ENCODE measurements at regions not wholly inside any gene's neighbourhood (a gene's known extent, or its start where the extent isn't known, plus 50 kb on each side); places are given as distances from the start of the nearest gene placed in this dataset.

- Mint-ChIP-seq H3K27ac (no peak overlapping the region), H3K4me1 (no peaks in the 10 kb centered on the region), H3K27me3 (ENCODE audit: low read depth in 3 of 3) (peaks cover 3 to 8% (median 4%) of the 10 kb centered on the region in 3 donors), H3K36me3 (no peaks in the 10 kb centered on the region), H3K4me3 (no peak overlapping the region), H3K9me3 (peaks cover 0 to 5% (median 0%) of the 10 kb centered on the region in 7 donors)
- H3K9ac ChIP-seq (ENCODE audit: insufficient read depth, low read length, poor library complexity, severe bottlenecking) = no peak overlapping the region
- H3K27ac ChIP-seq (ENCODE audit: low read depth in 1 of 2, low read length in 2 of 2) = no peak overlapping the region
- H3K4me2 ChIP-seq (replicated peaks; ENCODE audit: extremely low read depth, low read length, poor library complexity, severe bottlenecking) = no peak overlapping the region
- no peaks in the 10 kb centered on the region for H3K9me3 ChIP-seq (replicated peaks in 1 of 2; ENCODE audit: control insufficient read depth in 1 of 2, insufficient read depth in 1 of 2, low read length in 2 of 2)
- no peaks in the 10 kb centered on the region for H3K79me2 ChIP-seq (ENCODE audit: insufficient read depth, low read length)
- H3K4me3 ChIP-seq (replicated peaks in 1 of 3; ENCODE audit: low read depth in 2 of 3, low read length in 3 of 3) = no peak overlapping the region
- DNase-seq = no peak
- no CpG with 5 or more reads among the region's 4 CpGs for WGBS (ENCODE audit: insufficient coverage)
- H3K27me3 ChIP-seq (ENCODE audit: control insufficient read depth in 2 of 2, insufficient read depth in 2 of 2, low read length in 2 of 2) = no peaks in the 10 kb centered on the region
- TF ChIP-seq CTCF (IDR thresholded peaks at IDR 0.05) = no peak
- no peaks in the 10 kb centered on the region for H3K36me3 ChIP-seq (replicated peaks in 1 of 2; ENCODE audit: control insufficient read depth in 1 of 2, insufficient read depth in 2 of 2, low read length in 2 of 2)
- no peaks in the 10 kb centered on the region for H3K4me1 ChIP-seq (ENCODE audit: control insufficient read depth in 1 of 2, insufficient read depth in 2 of 2, low read length in 2 of 2)
- no peaks in the 10 kb centered on the region for H4K20me1 ChIP-seq (ENCODE audit: insufficient read depth, low read length)
- no peak overlapping the region for H2AFZ ChIP-seq (ENCODE audit: insufficient read depth, low read depth, low read length, poor library complexity, severe bottlenecking)
- intact Hi-C loops (cut with micrococcal nuclease) = no loop called here
These were observed 156.9 kb downstream of the KCTD15 start for GRCh38 chr19:33953592-33953991.

- no peak overlapping the region for H3K9ac ChIP-seq (ENCODE audit: insufficient read depth, low read length, poor library complexity, severe bottlenecking)
- no peaks in the 10 kb centered on the region for H3K9me3 ChIP-seq (replicated peaks in 1 of 2; ENCODE audit: control insufficient read depth in 1 of 2, insufficient read depth in 1 of 2, low read length in 2 of 2)
- no peak for DNase-seq
- H3K4me2 ChIP-seq (replicated peaks; ENCODE audit: extremely low read depth, low read length, poor library complexity, severe bottlenecking) = no peak overlapping the region
- Mint-ChIP-seq H3K4me3 (no peak overlapping the region), H3K27ac (no peak overlapping the region), H3K27me3 (ENCODE audit: low read depth in 3 of 3) (peaks cover 4 to 8% (median 5%) of the 10 kb centered on the region in 3 donors), H3K4me1 (no peaks in the 10 kb centered on the region), H3K36me3 (no peaks in the 10 kb centered on the region), H3K9me3 (peaks cover 0 to 4% (median 0%) of the 10 kb centered on the region in 7 donors)
- no peaks in the 10 kb centered on the region for H3K4me1 ChIP-seq (ENCODE audit: control insufficient read depth in 1 of 2, insufficient read depth in 2 of 2, low read length in 2 of 2)
- H3K4me3 ChIP-seq (replicated peaks in 1 of 3; ENCODE audit: low read depth in 2 of 3, low read length in 3 of 3) = no peak overlapping the region
- no peak overlapping the region for H3K27ac ChIP-seq (ENCODE audit: low read depth in 1 of 2, low read length in 2 of 2)
- H3K79me2 ChIP-seq (ENCODE audit: insufficient read depth, low read length) = no peaks in the 10 kb centered on the region
- no peaks in the 10 kb centered on the region for H4K20me1 ChIP-seq (ENCODE audit: insufficient read depth, low read length)
- no CpG with 5 or more reads among the region's 2 CpGs for WGBS (ENCODE audit: insufficient coverage)
- intact Hi-C loops (cut with micrococcal nuclease) = no loop called here
- TF ChIP-seq CTCF (IDR thresholded peaks at IDR 0.05) = no peak
- H3K27me3 ChIP-seq (ENCODE audit: control insufficient read depth in 2 of 2, insufficient read depth in 2 of 2, low read length in 2 of 2) = no peaks in the 10 kb centered on the region
- H2AFZ ChIP-seq (ENCODE audit: insufficient read depth, low read depth, low read length, poor library complexity, severe bottlenecking) = no peak overlapping the region
- H3K36me3 ChIP-seq (replicated peaks in 1 of 2; ENCODE audit: control insufficient read depth in 1 of 2, insufficient read depth in 2 of 2, low read length in 2 of 2) = no peaks in the 10 kb centered on the region
These were observed 158.0 kb downstream of the KCTD15 start for GRCh38 chr19:33954686-33955085.
